Ascending aorta (tissue), 2 donors: ENCODE measurements at regions not wholly inside any gene's neighbourhood (a gene's known extent, or its start where the extent isn't known, plus 50 kb on each side); places are given as distances from the start of the nearest gene placed in this dataset.

Source experiments
- DNase-seq, 2 donors: peaks; one replicate each; pipeline ENCODE4 v3.0.0-alpha.2; 2019; ENCODE audit warnings: low spot score in 2 of 2
- H3K27ac ChIP-seq, 2 donors: fragments of 200-600 bp; sonication (generic); one replicate each; pipeline ENCODE4 v1.5.1; 2016 to 2017; ENCODE audit warnings: mild to moderate bottlenecking in 1 of 2
- H3K27me3 ChIP-seq: fragments of 200-600 bp; sonication (generic); one replicate; pipeline ENCODE4 v1.5.1; 2017
- H3K36me3 ChIP-seq, 2 donors: fragments of 200-600 bp; sonication (generic); one replicate each; pipeline ENCODE4 v1.5.1; 2016
- H3K4me1 ChIP-seq, 2 donors: fragments of 200-600 bp; sonication (generic); one replicate each; pipeline ENCODE4 v1.5.1; 2016 to 2017; ENCODE audit warnings: mild to moderate bottlenecking in 1 of 2
- H3K4me3 ChIP-seq, 2 donors: fragments of 200-600 bp; sonication (generic); one replicate each; pipeline ENCODE4 v1.5.1; 2016 to 2017; ENCODE audit warnings: mild to moderate bottlenecking in 1 of 2
- H3K9me3 ChIP-seq, 2 donors: fragments of 200-600 bp; sonication (generic); one replicate each; pipeline ENCODE4 v1.5.1; 2016
- CTCF ChIP-seq, 3 experiments: fragments of 200-600 bp in 2 of 3; fragments of 450-650 bp in 1 of 3; sonication (generic) in 2 of 3; IDR thresholded peaks; one replicate each; pipeline ENCODE4 v1.5.1; 2016 to 2019; ENCODE audit warnings: antibody characterized with exemption in 3 of 3, mild to moderate bottlenecking in 1 of 3, moderate library complexity in 1 of 3
- intact Hi-C: fragments of 100-400 bp; cut with DNase I; formaldehyde crosslinking; loops from one replicate; pipeline ENCODE4 v1.15.1; 2023

- Histone ChIP-seq H3K4me3 (no peak overlapping the region), H3K4me1 (no peaks in the 10 kb centered on the region), H3K36me3 (no peaks in the 10 kb centered on the region), H3K27me3 (no peaks in the 10 kb centered on the region), H3K9me3 (no peaks in the 10 kb centered on the region), H3K27ac (no peak overlapping the region)
- no peak for TF ChIP-seq CTCF (IDR thresholded peaks at IDR 0.05)
- DNase-seq: no peak
- intact Hi-C loops: no loop called here
These were observed 213.2 kb upstream of the SAMSN1 start for GRCh38 chr21:14759285-14759684.

GRCh38 chr21:14758849-14759248 is 212.7 kb upstream of the SAMSN1 start:
- intact Hi-C loops: no loop called here
- no peak for TF ChIP-seq CTCF (IDR thresholded peaks at IDR 0.05)
- Histone ChIP-seq H3K36me3 (no peaks in the 10 kb centered on the region), H3K4me3 (no peak overlapping the region), H3K27me3 (no peaks in the 10 kb centered on the region), H3K4me1 (no peaks in the 10 kb centered on the region), H3K9me3 (no peaks in the 10 kb centered on the region), H3K27ac (no peak overlapping the region)
- DNase-seq: no peak

- H3K27me3 ChIP-seq: no peaks in the 10 kb centered on the region
These were observed 211.6 kb upstream of the SAMSN1 start for GRCh38 chr21:14757533-14758327.

GRCh38 chr21:14755086-14755485 is 209.0 kb upstream of the SAMSN1 start:
- H3K27ac ChIP-seq: no peak overlapping the region
- no peaks in the 10 kb centered on the region for H3K9me3 ChIP-seq
- no peaks in the 10 kb centered on the region for H3K4me1 ChIP-seq
- no peak overlapping the region for H3K4me3 ChIP-seq
- H3K36me3 ChIP-seq: no peaks in the 10 kb centered on the region
- intact Hi-C loops: no loop called here
- no peak for TF ChIP-seq CTCF (IDR thresholded peaks at IDR 0.05)
- H3K27me3 ChIP-seq: no peaks in the 10 kb centered on the region
- no peak for DNase-seq

More at GRCh38 chr21:14757533-14758327, 211.6 kb upstream of the SAMSN1 start:
- no peak for TF ChIP-seq CTCF (IDR thresholded peaks at IDR 0.05)
- Histone ChIP-seq H3K36me3 (no peaks in the 10 kb centered on the region), H3K27ac (no peak overlapping the region), H3K4me3 (no peak overlapping the region), H3K9me3 (no peaks in the 10 kb centered on the region), H3K4me1 (no peaks in the 10 kb centered on the region)
- no peak for DNase-seq
- intact Hi-C loops: no loop called here

- Histone ChIP-seq H3K36me3 (no peaks in the 10 kb centered on the region), H3K27me3 (no peaks in the 10 kb centered on the region), H3K4me3 (no peak overlapping the region), H3K9me3 (no peaks in the 10 kb centered on the region), H3K27ac (no peak overlapping the region), H3K4me1 (no peaks in the 10 kb centered on the region)
- no peak for TF ChIP-seq CTCF (IDR thresholded peaks at IDR 0.05)
- DNase-seq: no peak
- intact Hi-C loops: no loop called here
These were observed 208.6 kb upstream of the SAMSN1 start for GRCh38 chr21:14754682-14755081.

GRCh38 chr21:14754259-14754604 is 208.1 kb upstream of the SAMSN1 start:
- intact Hi-C loops: no loop called here
- no peak for DNase-seq
- Histone ChIP-seq H3K4me3 (no peak overlapping the region), H3K4me1 (no peaks in the 10 kb centered on the region), H3K36me3 (no peaks in the 10 kb centered on the region), H3K27me3 (no peaks in the 10 kb centered on the region), H3K27ac (no peak overlapping the region), H3K9me3 (no peaks in the 10 kb centered on the region)
- TF ChIP-seq CTCF (IDR thresholded peaks at IDR 0.05): no peak
